ENCODE measurements at regions not wholly inside any gene's neighbourhood (a gene's known extent, or its start where the extent isn't known, plus 50 kb on each side); places are given as distances from the start of the nearest gene placed in this dataset.

DNA sequence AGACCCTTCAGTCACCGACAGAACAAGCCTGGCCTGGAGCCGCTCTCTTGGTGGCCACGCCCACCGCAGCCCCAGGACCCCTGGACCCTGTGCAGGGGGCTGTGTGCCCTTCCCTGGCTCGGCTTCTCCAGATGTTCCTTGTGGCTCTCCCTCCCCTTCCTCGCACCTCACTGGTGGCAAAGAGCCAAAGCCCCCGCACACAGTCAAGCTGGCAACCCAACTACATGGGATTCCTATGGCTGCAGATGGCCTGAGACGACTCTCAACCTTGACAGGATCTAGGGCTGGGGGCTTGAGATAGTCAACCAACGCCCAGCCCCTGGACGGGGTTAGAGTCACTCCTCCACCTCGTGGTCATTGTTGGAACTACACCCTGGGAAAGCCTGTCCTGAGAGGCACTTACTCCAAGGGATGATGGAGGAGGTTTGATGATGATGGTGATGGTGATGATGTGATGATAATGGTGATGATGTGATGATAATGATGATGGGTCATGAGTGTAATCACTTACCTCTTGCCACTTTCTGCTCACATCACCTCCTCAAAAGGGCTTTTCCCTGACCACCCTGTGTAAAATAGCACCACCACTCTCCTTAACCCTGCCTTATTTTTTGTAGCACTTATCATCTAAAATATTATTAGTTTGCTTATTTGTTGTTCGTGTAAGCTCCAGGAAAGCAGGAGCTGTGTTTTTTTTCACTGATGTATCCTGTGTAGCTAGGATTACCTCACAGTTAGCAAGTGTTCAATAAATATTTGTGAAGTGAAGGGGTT is 278.4 kb downstream of the LRFN2 start:
- peak; percentile 94 for FAIRE-seq
- ATAC-seq = peak; percentile 95
- Histone ChIP-seq H3K27me3 (ENCODE audit: control insufficient read depth in 1 of 2, insufficient read depth in 2 of 2, low read length in 2 of 2) (peaks cover 0 to 25% of the 10 kb centered on the region in 2 experiments; a peak in 3 of 5 replicates), H4K20me1 (ENCODE audit: insufficient read depth, low read length) (no peaks in the 10 kb centered on the region), H3K4me3 (replicated peaks in 1 of 3; ENCODE audit: insufficient read depth in 1 of 3, low read depth in 2 of 3, low read length in 3 of 3) (no peak overlapping the region), H3K4me1 (ENCODE audit: insufficient read depth, low read length) (no peaks in the 10 kb centered on the region), H3K27ac (ENCODE audit: extremely low read length, insufficient read depth, low read length) (no peak overlapping the region), H3K79me2 (ENCODE audit: insufficient read depth, low read length) (no peaks in the 10 kb centered on the region), H3K36me3 (replicated peaks in 1 of 2; ENCODE audit: control insufficient read depth in 1 of 2, insufficient read depth in 2 of 2, low read length in 2 of 2) (no peaks in the 10 kb centered on the region), H2AFZ (ENCODE audit: low read length) (no peak overlapping the region), H3K9ac (ENCODE audit: insufficient read depth, low read depth, low read length) (no peak overlapping the region), H3K4me2 (ENCODE audit: low read depth, low read length) (no peak overlapping the region), H3K9me3 (ENCODE audit: low read length) (no peaks in the 10 kb centered on the region)
- POLR2A ChIA-PET = no interaction called here
- no TSS peak for BruUV-seq (replicated peaks)
- 8% methylated on average over 12 of the region's 12 CpGs for WGBS (ENCODE audit: low lambda C conversion rate)
- DNase-seq (ENCODE audit: low spot score) = peak; percentile 56
- intact Hi-C loops (cut with micrococcal nuclease; ENCODE audit: unreplicated experiment) = loop anchor here (10.0 kb wide), 1 partner anchor 934 kb away; no protein-coding TSS in a partner anchor
- CTCF ChIA-PET (ENCODE audit: low intra/inter-chr PET ratio, low total read pairs) = interaction anchor here (0.6 to 2.3 kb wide), 2 partner anchors 43 to 327 kb away, joined by 3 to 35 read pairs; no protein-coding TSS in a partner anchor
- in situ Hi-C loops (cut with HindIII; ENCODE audit: extremely low pct_ligation_motif_present, low pct_unique_long_range_greater_than_20kb) = loop anchor here (10.0 kb wide), 1 partner anchor 444 kb away; no protein-coding TSS in a partner anchor
- TF ChIP-seq, protein P1, sequence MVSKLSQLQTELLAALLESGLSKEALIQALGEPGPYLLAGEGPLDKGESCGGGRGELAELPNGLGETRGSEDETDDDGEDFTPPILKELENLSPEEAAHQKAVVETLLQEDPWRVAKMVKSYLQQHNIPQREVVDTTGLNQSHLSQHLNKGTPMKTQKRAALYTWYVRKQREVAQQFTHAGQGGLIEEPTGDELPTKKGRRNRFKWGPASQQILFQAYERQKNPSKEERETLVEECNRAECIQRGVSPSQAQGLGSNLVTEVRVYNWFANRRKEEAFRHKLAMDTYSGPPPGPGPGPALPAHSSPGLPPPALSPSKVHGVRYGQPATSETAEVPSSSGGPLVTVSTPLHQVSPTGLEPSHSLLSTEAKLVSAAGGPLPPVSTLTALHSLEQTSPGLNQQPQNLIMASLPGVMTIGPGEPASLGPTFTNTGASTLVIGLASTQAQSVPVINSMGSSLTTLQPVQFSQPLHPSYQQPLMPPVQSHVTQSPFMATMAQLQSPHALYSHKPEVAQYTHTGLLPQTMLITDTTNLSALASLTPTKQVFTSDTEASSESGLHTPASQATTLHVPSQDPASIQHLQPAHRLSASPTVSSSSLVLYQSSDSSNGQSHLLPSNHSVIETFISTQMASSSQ (IDR thresholded peaks at IDR 0.05; ENCODE audit: low read depth) = no peak
- TF ChIP-seq, protein P1 (CRISPR knock-in tag; IDR thresholded peaks at IDR 0.05; ENCODE audit: borderline replicate concordance) = no peak
- TF ChIP-seq, protein P2, sequence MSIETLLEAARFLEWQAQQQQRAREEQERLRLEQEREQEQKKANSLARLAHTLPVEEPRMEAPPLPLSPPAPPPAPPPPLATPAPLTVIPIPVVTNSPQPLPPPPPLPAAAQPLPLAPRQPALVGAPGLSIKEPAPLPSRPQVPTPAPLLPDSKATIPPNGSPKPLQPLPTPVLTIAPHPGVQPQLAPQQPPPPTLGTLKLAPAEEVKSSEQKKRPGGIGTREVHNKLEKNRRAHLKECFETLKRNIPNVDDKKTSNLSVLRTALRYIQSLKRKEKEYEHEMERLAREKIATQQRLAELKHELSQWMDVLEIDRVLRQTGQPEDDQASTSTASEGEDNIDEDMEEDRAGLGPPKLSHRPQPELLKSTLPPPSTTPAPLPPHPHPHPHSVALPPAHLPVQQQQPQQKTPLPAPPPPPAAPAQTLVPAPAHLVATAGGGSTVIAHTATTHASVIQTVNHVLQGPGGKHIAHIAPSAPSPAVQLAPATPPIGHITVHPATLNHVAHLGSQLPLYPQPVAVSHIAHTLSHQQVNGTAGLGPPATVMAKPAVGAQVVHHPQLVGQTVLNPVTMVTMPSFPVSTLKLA (IDR thresholded peaks at IDR 0.05) = no peak
- TF ChIP-seq ZNF121 (CRISPR knock-in tag; IDR thresholded peaks at IDR 0.05) (no peak), ARID3A (IDR thresholded peaks at IDR 0.05; ENCODE audit: low read depth, low read length) (no peak), ZNF556 (CRISPR knock-in tag; IDR thresholded peaks at IDR 0.05; ENCODE audit: borderline replicate concordance) (no peak), ZNF607 (CRISPR knock-in tag; IDR thresholded peaks at IDR 0.05; ENCODE audit: borderline replicate concordance) (no peak), HNF1B (CRISPR knock-in tag; IDR thresholded peaks at IDR 0.05) (peak; percentile 26; the same call in 1 of the 2 replicates), KLF6 (CRISPR knock-in tag; IDR thresholded peaks at IDR 0.05) (no peak), ETV6 (CRISPR knock-in tag; conservative IDR thresholded peaks at IDR 0.05) (no peak)
- TF ChIP-seq, protein P3, sequence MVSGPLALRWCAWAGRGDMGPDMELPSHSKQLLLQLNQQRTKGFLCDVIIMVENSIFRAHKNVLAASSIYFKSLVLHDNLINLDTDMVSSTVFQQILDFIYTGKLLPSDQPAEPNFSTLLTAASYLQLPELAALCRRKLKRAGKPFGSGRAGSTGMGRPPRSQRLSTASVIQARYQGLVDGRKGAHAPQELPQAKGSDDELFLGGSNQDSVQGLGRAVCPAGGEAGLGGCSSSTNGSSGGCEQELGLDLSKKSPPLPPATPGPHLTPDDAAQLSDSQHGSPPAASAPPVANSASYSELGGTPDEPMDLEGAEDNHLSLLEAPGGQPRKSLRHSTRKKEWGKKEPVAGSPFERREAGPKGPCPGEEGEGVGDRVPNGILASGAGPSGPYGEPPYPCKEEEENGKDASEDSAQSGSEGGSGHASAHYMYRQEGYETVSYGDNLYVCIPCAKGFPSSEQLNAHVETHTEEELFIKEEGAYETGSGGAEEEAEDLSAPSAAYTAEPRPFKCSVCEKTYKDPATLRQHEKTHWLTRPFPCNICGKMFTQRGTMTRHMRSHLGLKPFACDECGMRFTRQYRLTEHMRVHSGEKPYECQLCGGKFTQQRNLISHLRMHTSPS (CRISPR knock-in tag; IDR thresholded peaks at IDR 0.05; ENCODE audit: low read depth) = no peak
